NCI-H146 treated with DMSO at 0.1 percent for 48 hours (cell line): ENCODE measurements at regions not wholly inside any gene's neighbourhood (a gene's known extent, or its start where the extent isn't known, plus 50 kb on each side); places are given as distances from the start of the nearest gene placed in this dataset.

ENCODE experiments used
- DNase-seq: peaks from one replicate; lab custom pipeline; 2025; ENCODE audit not compliant: unreplicated experiment; lab: John Stamatoyannopoulos, UW

DNA sequence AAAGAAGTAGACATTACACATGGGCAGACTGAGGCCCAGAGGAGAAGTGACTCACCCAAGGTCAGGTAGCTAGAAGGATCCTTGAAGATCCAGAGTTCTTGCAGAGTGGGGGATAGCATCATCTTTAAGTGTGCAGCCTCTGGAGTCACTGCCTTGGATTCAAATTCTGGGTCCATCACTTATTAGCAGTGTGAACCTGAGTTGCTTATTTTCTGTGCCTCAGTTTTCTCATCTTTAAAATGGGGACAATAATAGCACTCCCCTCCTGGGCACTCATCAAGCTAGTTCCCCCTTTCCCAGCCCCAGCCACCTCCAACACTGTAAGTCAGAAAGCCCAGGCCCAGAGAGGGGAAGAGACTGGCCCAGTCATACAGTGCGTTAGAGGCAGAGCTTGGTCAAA, 141.8 kb upstream of the PJA1 start:
- no peak for DNase-seq

GRCh38 chrX:69306063-69306404, 140.8 kb upstream of the PJA1 start:
- DNase-seq: no peak

DNA sequence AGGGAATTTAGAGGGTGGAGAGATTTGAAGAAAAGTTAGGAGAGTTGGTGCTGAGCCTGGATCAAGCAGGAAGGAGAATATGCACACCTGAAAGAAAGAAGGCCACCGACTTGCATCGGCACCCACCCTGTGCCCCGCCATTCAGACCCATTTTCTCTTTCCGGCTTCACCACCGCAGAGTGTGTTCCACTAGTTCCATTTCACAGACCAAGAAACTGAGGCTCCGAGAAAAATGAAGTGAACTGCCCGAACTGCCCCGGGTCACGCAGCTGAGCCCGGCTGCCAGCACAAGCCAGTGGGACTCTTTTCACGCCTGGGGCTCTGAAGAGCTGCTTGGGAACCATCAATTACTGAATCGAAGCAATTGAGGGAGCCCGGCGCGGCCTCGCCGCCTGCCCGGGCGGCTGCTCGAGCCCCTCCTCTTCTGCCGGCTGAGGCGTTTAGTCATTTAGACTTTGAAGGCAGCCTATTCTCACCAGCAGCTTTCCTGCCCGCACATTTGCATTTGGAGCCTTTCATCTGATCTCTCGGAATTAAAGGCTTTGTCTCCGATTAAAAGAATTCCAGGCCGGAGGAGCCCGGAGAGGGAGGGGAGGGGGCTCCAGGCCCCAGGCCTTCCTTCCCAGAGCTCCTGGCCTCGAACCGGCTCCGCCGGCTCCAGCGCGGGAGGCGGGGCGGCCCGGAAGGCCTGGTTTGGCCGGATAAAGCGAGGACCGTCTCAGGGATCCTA, 140.2 kb upstream of the PJA1 start:
- no peak for DNase-seq

DNA sequence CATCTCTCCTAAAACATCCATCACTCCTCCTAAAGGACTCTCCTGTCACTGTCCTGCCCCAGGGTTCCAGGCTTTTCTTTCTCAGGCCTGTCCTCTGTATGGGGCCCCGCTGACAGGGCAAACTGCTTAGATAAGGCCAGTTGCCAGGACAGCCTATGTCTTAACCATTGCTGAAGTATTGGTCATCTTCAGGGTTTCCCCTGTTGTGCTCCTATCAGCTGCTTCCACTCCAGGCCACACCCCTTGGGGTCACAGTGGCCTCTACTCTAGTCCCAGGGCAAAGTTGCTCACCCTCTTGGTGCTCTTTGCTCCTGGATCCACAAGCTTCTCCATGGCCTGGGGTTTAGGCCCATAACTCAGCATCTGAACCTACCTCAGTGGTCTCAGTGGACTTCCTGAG, 138.0 kb upstream of the PJA1 start:
- DNase-seq: no peak

- no peak for DNase-seq
Measured at GRCh38 chrX:69299951-69300714, 134.9 kb upstream of the PJA1 start.

- DNase-seq: no peak
Measured at GRCh38 chrX:69299285-69299684, 134.0 kb upstream of the PJA1 start.

GRCh38 chrX:69298466-69299140, 133.3 kb upstream of the PJA1 start:
- no peak for DNase-seq

- no peak for DNase-seq
Measured at GRCh38 chrX:69297506-69297905, 132.3 kb upstream of the PJA1 start.

- DNase-seq: no peak
Measured at GRCh38 chrX:69293776-69294601, 128.7 kb upstream of the PJA1 start.

DNA sequence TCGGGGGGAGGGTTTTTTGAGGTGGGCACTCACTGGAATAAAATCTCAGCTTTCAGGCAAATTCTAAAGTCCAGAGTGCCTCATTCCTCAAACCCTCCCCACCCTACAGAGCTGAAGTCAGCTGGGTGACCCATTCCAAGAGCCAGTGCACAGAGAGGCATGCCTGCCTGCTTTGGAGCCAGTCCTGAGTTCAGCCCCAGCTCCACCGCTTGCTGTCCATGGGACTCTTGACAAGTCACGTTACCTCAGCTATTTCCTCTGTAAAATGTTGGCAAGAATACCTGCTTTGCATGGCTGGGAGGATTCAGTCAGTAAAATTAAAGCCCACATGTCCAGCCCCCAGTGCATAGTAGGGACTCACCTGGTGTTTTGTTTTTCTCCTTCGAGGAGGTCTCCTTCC, 125.9 kb upstream of the PJA1 start:
- no peak for DNase-seq

GRCh38 chrX:69290292-69290691, 125.0 kb upstream of the PJA1 start:
- no peak for DNase-seq

GRCh38 chrX:69289793-69290123, 124.5 kb upstream of the PJA1 start:
- DNase-seq: no peak

DNA sequence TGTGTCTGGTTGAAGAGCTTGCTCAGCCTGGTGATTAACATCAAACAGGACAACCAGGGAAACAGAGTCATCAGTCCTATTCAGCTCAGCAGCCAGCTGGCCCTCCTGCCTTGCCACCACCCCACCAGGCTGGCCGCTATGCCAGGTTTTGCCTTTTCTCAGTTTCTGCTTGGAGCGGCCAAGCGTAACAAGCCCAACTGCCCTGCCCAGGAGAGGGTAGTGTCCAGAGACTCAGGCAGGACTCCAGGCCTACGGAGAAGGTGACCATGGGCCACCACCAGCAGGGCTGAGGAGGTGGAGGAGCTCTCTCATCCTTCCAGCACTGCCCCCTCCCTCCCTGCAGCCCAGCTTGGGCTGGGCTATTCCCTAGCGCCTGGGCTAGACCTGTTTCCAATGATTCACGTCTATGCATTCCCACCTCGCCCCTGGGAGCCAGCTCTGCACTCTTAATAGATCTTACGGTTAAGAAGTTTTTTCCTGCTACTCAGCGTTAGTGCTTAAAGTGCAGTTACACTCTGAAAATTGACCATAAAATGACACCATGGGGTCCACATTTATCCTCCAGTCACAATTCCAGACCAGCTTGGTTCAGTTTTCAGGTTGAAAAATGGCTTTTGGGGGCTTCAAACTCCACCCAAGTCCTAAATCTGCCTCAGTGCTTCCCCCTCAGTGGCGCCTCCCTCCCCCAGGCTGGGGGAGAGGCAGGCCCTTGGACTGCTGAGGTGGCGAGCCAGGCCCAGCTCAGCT, 124.0 kb upstream of the PJA1 start:
- no peak for DNase-seq

DNA sequence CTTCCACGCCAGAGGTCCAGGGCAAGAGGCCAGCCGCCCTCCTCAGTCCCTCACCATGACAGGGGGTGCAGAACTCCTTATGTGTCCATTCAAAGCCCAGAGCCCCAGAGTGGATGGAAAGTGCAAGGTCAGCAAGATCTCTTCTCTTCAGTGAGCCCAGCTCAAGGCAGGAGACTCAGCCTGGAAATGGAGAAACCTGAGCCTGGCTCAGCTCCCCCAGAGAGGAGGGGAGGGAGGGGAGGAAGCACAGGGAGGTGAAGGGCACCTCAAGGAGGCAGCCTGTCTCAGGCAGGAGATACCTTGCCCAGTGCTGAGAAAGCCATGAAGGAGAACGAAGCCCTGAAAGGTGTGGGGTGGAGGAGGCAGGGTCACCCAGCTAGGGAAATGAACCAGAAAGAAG, 121.8 kb upstream of the PJA1 start:
- no peak for DNase-seq

- no peak for DNase-seq
Measured at GRCh38 chrX:69286565-69286906, 121.3 kb upstream of the PJA1 start.

DNA sequence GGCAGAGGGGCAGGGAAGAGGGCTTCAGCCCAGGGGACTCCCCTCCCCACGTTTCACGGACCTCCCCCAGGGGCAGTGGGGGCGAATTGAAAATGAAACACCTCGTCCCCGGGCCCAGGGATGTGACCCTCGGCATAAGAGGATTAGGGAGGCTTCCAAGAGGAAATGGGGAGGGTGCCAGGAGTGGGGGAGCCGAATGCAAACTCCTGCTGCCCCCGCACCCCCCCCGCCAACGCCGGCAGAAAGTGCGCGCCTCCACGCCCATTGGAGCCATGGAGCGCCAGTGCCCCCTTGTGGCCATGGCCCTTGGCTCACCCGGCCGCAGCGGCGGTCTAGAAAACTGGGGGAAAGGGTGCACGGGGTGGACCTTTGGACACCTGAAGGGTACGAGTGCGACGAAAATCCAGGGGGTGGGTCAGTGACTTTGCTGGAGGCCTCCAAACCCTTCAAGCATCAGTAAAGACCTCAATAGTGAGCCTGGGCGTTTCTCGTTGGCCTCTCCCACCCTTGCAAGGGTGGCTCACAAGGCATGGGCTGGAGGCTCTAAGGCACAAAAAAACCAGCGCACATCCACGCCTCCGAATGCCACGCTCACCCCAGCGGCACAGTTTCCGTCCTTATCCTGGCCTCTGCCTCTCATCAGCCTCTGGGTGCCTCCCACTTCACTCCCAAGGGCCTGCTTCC, 120.8 kb upstream of the PJA1 start:
- no peak for DNase-seq

GRCh38 chrX:69285401-69285877, 120.2 kb upstream of the PJA1 start:
- no peak for DNase-seq

DNA sequence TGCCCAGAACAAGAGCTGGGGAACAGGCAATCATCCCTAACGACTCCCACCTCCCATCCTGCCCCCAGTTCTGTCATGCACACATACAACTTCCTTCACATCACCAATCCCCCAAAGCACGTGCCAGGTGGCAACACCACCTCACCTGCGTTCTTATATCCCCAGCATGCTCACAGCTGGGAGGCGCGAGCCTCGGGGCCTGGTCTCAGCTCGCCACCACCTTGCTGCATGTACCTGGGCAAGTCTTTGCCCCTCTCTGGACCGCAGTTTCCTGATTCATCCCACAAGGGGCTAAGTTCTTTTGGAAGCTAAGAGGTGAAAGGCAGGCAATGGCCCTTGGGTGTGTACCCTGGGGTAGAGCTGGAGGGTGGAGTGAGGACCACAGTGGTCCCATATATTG, 119.2 kb upstream of the PJA1 start:
- no peak for DNase-seq

DNA sequence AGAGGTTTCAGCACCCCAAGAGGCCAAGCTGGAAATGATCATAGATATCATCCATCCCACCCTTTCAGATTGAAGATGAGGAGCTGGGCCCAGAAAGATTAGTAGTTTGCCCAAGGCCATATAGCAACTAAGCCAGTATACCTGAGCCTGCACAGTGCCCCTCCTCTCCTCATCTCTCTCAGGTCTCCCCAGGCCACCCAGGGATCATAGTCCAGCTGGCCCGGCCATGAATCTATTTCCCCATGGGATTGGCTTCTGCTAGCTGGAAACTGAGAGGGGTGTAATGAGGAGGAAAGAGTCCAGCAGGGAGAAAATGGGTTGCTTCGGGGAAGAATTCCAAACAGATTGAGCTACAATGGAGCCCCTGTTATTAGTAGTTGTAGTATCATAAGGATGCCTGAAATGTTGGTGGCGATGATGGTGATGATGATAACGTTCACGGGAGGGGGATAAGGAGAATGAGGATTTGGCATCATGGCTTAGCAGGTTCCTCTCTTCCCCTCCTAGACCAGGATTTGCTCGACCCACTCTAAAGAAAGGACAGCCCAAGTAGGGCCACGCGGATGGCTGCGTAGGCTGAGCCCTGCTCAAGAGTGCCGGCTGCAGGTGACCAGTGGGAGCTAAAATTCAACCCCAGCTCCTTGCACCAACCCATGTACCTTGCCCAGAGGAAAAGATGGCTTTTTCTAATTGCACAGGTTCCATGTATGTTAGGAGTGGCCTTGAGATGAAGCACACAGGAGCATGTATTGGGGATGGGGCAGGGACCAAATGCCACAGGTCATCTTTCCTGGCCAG, 117.8 kb upstream of the PJA1 start:
- no peak for DNase-seq
